ENCODE measurements at regions not wholly inside any gene's neighbourhood (a gene's known extent, or its start where the extent isn't known, plus 50 kb on each side); places are given as distances from the start of the nearest gene placed in this dataset.

DNA sequence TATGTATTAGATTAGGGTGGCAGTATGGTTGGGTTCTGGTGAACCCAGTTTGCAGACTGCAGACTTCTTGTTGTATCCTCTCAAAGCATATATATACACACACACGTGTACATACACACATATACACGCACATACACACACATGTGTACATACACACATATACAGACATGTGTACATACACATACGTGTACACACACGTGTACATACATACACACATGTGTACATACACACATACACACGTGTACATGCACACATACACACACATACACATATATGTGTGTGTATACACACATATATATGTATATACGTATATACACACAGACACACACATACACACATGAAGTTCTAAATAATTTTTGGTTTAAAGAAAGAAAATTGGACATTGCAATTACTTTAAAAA is 780.2 kb downstream of the FLRT2 start:
- TF ChIP-seq, protein P1, sequence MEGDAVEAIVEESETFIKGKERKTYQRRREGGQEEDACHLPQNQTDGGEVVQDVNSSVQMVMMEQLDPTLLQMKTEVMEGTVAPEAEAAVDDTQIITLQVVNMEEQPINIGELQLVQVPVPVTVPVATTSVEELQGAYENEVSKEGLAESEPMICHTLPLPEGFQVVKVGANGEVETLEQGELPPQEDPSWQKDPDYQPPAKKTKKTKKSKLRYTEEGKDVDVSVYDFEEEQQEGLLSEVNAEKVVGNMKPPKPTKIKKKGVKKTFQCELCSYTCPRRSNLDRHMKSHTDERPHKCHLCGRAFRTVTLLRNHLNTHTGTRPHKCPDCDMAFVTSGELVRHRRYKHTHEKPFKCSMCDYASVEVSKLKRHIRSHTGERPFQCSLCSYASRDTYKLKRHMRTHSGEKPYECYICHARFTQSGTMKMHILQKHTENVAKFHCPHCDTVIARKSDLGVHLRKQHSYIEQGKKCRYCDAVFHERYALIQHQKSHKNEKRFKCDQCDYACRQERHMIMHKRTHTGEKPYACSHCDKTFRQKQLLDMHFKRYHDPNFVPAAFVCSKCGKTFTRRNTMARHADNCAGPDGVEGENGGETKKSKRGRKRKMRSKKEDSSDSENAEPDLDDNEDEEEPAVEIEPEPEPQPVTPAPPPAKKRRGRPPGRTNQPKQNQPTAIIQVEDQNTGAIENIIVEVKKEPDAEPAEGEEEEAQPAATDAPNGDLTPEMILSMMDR (IDR thresholded peaks at IDR 0.05): no peak
- no peak for TF ChIP-seq POLR2A (IDR thresholded peaks at IDR 0.05)

Measured in thyroid gland (tissue), 4 donors.